Ectodermal cell (in vitro differentiated cells): ENCODE measurements at regions not wholly inside any gene's neighbourhood (a gene's known extent, or its start where the extent isn't known, plus 50 kb on each side); places are given as distances from the start of the nearest gene placed in this dataset.

ENCODE experiments used
- H3K27ac ChIP-seq: 2 replicates; pipeline ENCODE4 v1.7.0; 2013; ENCODE audit warnings: mild to moderate bottlenecking, low read depth, low read length; ENCODE audit not compliant: insufficient read depth, poor library complexity, severe bottlenecking
- H3K27me3 ChIP-seq: 2 replicates; pipeline ENCODE4 v1.7.0; 2013; ENCODE audit warnings: mild to moderate bottlenecking, low read length; ENCODE audit not compliant: insufficient read depth, control insufficient read depth, poor library complexity, severe bottlenecking
- H3K36me3 ChIP-seq: one replicate; pipeline ENCODE4 v1.7.0; 2013; ENCODE audit warnings: low read length; ENCODE audit not compliant: control insufficient read depth, insufficient read depth
- H3K4me1 ChIP-seq: one replicate; pipeline ENCODE4 v1.7.0; 2013; ENCODE audit warnings: low read length; ENCODE audit not compliant: control insufficient read depth, insufficient read depth
- H3K4me3 ChIP-seq: 2 replicates; pipeline ENCODE4 v1.7.0; 2013; ENCODE audit warnings: low read depth, low read length, control low read depth; ENCODE audit not compliant: insufficient read depth
- H3K9me3 ChIP-seq: 2 replicates; pipeline ENCODE4 v1.7.0; 2013; ENCODE audit warnings: mild to moderate bottlenecking, low read length, moderate library complexity; ENCODE audit not compliant: control insufficient read depth
- WGBS, 2 experiments: methylation state at CpG; one replicate each; pipeline ENCODE4 v1.1.7; 2013; ENCODE audit warnings: missing lambda C conversion rate in 2 of 2; 5-methylcytosine and 5-hydroxymethylcytosine counted together

DNA sequence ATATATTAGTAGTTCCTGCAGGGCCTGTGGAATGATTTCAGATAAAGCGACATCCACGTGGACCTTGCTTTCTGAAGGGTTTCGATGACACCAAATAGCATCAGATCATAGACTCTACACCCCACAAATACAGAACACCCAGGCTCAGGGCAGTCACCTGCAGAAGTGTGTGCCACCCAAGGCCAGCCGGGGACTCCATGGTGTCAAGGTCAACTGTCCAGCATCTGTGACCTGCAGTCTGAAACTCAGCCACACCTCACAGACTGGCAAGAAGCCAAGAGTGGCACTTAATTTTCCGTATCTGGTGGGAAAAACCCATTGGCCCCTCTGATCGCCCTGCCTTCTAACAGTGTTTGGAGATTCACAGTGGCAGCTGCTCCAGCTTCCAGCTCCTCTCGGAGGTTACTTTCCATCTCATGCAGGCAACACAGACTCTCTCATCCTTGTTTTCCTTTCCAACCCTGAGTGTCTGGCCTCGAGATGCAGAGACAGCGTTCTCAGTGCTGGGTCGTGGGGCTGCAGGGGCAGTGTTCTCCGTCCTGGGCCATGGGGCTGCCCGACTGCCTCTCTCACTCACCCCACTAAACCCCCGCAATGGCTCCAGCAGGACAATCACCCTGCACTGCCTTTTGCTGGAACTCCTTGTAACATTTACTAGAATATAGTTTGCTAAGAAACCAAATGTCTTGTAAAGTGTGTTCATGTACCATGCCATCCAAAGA, 221.9 kb downstream of the IRX2 start:
- Histone ChIP-seq H3K27ac (no peak overlapping the region), H3K9me3 (no peaks in the 10 kb centered on the region), H3K27me3 (no peaks in the 10 kb centered on the region), H3K4me3 (no peak overlapping the region), H3K36me3 (no peaks in the 10 kb centered on the region), H3K4me1 (no peaks in the 10 kb centered on the region)
- WGBS, 2 experiments = 92% methylated on average over 13 of the region's 13 CpGs

DNA sequence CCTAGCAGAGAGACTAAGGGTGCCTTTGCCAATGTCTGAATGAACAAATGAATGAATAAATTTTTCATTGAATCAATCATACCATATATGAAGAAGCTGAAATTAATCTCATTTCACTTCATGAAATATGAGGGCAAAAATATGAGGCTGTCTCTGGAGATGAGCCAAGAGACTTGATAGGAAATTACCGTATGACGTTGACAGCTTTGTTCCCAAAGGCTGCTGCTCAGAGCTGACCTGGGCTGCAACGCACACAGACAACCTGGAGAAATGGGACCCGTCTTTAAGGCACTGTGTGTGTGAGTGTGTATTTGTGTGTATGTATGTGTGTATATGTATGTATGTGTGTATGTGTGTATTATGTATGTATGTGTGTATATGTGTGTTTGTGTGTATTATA, 226.1 kb downstream of the IRX2 start:
- no peaks in the 10 kb centered on the region for H3K4me1 ChIP-seq
- no peak overlapping the region for H3K4me3 ChIP-seq
- H3K36me3 ChIP-seq = no peaks in the 10 kb centered on the region
- H3K27ac ChIP-seq = no peak overlapping the region
- 95 to 98% methylated on average over 4 of the region's 4 CpGs for WGBS, 2 experiments
- no peaks in the 10 kb centered on the region for H3K27me3 ChIP-seq
- H3K9me3 ChIP-seq = no peaks in the 10 kb centered on the region

GRCh38 chr5:2524620-2525019, 226.9 kb downstream of the IRX2 start:
- Histone ChIP-seq H3K9me3 (no peaks in the 10 kb centered on the region), H3K36me3 (no peaks in the 10 kb centered on the region), H3K27me3 (no peaks in the 10 kb centered on the region), H3K4me3 (no peak overlapping the region), H3K4me1 (no peaks in the 10 kb centered on the region), H3K27ac (no peak overlapping the region)
- WGBS, 2 experiments = 93 to 94% methylated on average over 13 of the region's 13 CpGs

- Histone ChIP-seq H3K4me3 (no peak overlapping the region), H3K27ac (no peak overlapping the region), H3K27me3 (no peaks in the 10 kb centered on the region), H3K4me1 (no peaks in the 10 kb centered on the region), H3K36me3 (no peaks in the 10 kb centered on the region), H3K9me3 (no peaks in the 10 kb centered on the region)
- 92 to 93% methylated on average over 12 of the region's 12 CpGs for WGBS, 2 experiments
These were observed 228.3 kb downstream of the IRX2 start for GRCh38 chr5:2523180-2523579.

GRCh38 chr5:2522372-2522771, 229.1 kb downstream of the IRX2 start:
- Histone ChIP-seq H3K27me3 (no peaks in the 10 kb centered on the region), H3K9me3 (no peaks in the 10 kb centered on the region), H3K36me3 (no peaks in the 10 kb centered on the region), H3K4me1 (no peaks in the 10 kb centered on the region), H3K27ac (no peak overlapping the region), H3K4me3 (no peak overlapping the region)
- 94 to 96% methylated on average over 11 of the region's 11 CpGs for WGBS, 2 experiments

DNA sequence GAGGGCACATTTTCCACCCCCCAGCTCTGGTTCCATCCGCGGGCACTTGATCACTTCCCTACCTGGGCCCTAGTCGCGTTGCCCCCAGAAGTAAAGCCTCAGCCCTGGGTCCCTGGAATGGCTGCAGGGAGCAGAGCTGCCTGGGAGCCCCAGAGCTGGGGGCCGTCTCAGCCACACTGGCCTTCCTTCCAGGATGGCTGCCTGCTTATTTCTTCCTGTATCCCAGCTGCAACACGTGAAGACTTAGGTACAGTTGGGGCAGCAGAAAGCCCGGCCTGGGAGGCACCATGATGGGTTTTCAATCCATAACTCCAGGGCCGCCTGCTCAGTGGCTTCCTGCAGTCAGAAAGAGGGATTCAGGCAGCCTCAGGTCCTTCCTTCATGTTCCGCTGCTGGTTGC, 232.3 kb downstream of the IRX2 start:
- H3K4me1 ChIP-seq = peaks cover 11% of the 10 kb centered on the region
- H3K4me3 ChIP-seq = no peak overlapping the region
- H3K9me3 ChIP-seq = no peaks in the 10 kb centered on the region
- 93 to 94% methylated on average over 9 of the region's 9 CpGs for WGBS, 2 experiments
- no peaks in the 10 kb centered on the region for H3K27me3 ChIP-seq
- no peak overlapping the region for H3K27ac ChIP-seq
- no peaks in the 10 kb centered on the region for H3K36me3 ChIP-seq

DNA sequence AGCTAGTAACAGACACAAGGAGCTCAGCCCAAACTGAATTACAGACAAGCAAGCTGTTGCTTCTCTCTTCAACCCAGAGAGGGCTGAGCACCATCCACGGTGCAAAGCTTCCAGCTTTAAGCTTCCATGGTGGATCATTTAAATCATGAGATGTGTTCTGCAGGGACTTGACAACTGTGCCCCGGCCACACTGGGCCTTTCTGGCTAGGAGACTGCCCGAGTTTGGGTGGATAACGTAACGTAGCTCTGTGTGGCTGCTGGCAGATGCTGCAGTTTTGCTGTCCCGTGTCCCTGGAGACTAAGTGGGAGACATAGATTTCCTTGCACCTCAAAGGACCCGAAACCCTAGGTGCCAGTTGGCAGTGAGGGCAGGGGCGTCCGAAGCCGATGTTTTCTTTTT, 234.0 kb downstream of the IRX2 start:
- peaks cover 11% of the 10 kb centered on the region for H3K4me1 ChIP-seq
- WGBS, 2 experiments = 96 to 97% methylated on average over 10 of the region's 10 CpGs
- no peaks in the 10 kb centered on the region for H3K9me3 ChIP-seq
- no peaks in the 10 kb centered on the region for H3K36me3 ChIP-seq
- no peak overlapping the region for H3K27ac ChIP-seq
- no peaks in the 10 kb centered on the region for H3K27me3 ChIP-seq
- no peak overlapping the region for H3K4me3 ChIP-seq

GRCh38 chr5:2515180-2515764, 236.2 kb downstream of the IRX2 start:
- Histone ChIP-seq H3K27ac (no peak overlapping the region), H3K27me3 (no peaks in the 10 kb centered on the region), H3K4me1 (peaks cover 11% of the 10 kb centered on the region), H3K9me3 (no peaks in the 10 kb centered on the region), H3K36me3 (no peaks in the 10 kb centered on the region), H3K4me3 (no peak overlapping the region)
- WGBS, 2 experiments = 93% methylated on average over 32 of the region's 32 CpGs

- Histone ChIP-seq H3K9me3 (no peaks in the 10 kb centered on the region), H3K4me1 (peaks cover 11% of the 10 kb centered on the region), H3K4me3 (no peak overlapping the region), H3K27ac (no peak overlapping the region), H3K36me3 (no peaks in the 10 kb centered on the region), H3K27me3 (no peaks in the 10 kb centered on the region)
- 77 to 82% methylated on average over 6 of the region's 6 CpGs for WGBS, 2 experiments
These were observed 237.0 kb downstream of the IRX2 start for GRCh38 chr5:2514484-2514883.

- Histone ChIP-seq H3K27ac (no peak overlapping the region), H3K9me3 (no peaks in the 10 kb centered on the region), H3K4me3 (no peak overlapping the region), H3K27me3 (no peaks in the 10 kb centered on the region), H3K36me3 (no peaks in the 10 kb centered on the region), H3K4me1 (peaks cover 11% of the 10 kb centered on the region)
- WGBS, 2 experiments = 92 to 98% methylated on average over 5 of the region's 5 CpGs
These were observed 239.8 kb downstream of the IRX2 start for GRCh38 chr5:2511706-2512105.
